ENCODE measurements at regions not wholly inside any gene's neighbourhood (a gene's known extent, or its start where the extent isn't known, plus 50 kb on each side); places are given as distances from the start of the nearest gene placed in this dataset.

GRCh38 chr7:131845573-131846314 lies 289.3 kb upstream of the PODXL start:
- TF ChIP-seq CTCF (IDR thresholded peaks at IDR 0.05; ENCODE audit: extremely low read depth, missing control alignments), result no peak
- DNase-seq (ENCODE audit: low spot score), result no peak

- no peak for DNase-seq (ENCODE audit: low spot score)
- no peak for TF ChIP-seq CTCF (IDR thresholded peaks at IDR 0.05; ENCODE audit: extremely low read depth, missing control alignments)
Measured at GRCh38 chr7:131844369-131844768, 287.9 kb upstream of the PODXL start.

GRCh38 chr7:131843898-131844331 lies 287.5 kb upstream of the PODXL start:
- DNase-seq (ENCODE audit: low spot score), result no peak
- no peak for TF ChIP-seq CTCF (IDR thresholded peaks at IDR 0.05; ENCODE audit: extremely low read depth, missing control alignments)

GRCh38 chr7:131839967-131840690 lies 283.7 kb upstream of the PODXL start:
- TF ChIP-seq CTCF (IDR thresholded peaks at IDR 0.05; ENCODE audit: extremely low read depth, missing control alignments), result no peak
- no peak for DNase-seq (ENCODE audit: low spot score)

- DNase-seq (ENCODE audit: low spot score), result no peak
- TF ChIP-seq CTCF (IDR thresholded peaks at IDR 0.05; ENCODE audit: extremely low read depth, missing control alignments), result no peak
Measured at GRCh38 chr7:131836733-131837132, 280.3 kb upstream of the PODXL start.

- no peak for DNase-seq (ENCODE audit: low spot score)
Measured at GRCh38 chr7:131835141-131835540, 278.7 kb upstream of the PODXL start.

More at GRCh38 chr7:131835141-131835540, 278.7 kb upstream of the PODXL start:
- TF ChIP-seq CTCF (IDR thresholded peaks at IDR 0.05; ENCODE audit: extremely low read depth, missing control alignments), result no peak
